ENCODE measurements at regions not wholly inside any gene's neighbourhood (a gene's known extent, or its start where the extent isn't known, plus 50 kb on each side); places are given as distances from the start of the nearest gene placed in this dataset.

GRCh38 chr15:53346583-53346982 is 412.9 kb downstream of the WDR72 start:
- no peak for TF ChIP-seq POLR2A (IDR thresholded peaks at IDR 0.05)
- TF ChIP-seq CTCF (IDR thresholded peaks at IDR 0.05) = no peak
- no peak for TF ChIP-seq POLR2AphosphoS5 (IDR thresholded peaks at IDR 0.05)
- H3K4me3 ChIP-seq = no peak overlapping the region
- H3K9me3 ChIP-seq = no peaks in the 10 kb centered on the region
- WGBS = 86% methylated on average over 3 of the region's 3 CpGs
- no peak overlapping the region for H3K27ac ChIP-seq
- no peak for DNase-seq (ENCODE audit: low spot score)
- H3K27me3 ChIP-seq (replicated peaks; ENCODE audit: insufficient read depth) = no peaks in the 10 kb centered on the region
- intact Hi-C loops (cut with DNase I) = no loop called here
- H3K36me3 ChIP-seq = no peaks in the 10 kb centered on the region
- no peaks in the 10 kb centered on the region for H3K4me1 ChIP-seq (replicated peaks)

- H3K27me3 ChIP-seq (replicated peaks; ENCODE audit: insufficient read depth) = no peaks in the 10 kb centered on the region
- H3K4me1 ChIP-seq (replicated peaks) = no peaks in the 10 kb centered on the region
- DNase-seq (ENCODE audit: low spot score) = no peak
- no peak for TF ChIP-seq POLR2AphosphoS5 (IDR thresholded peaks at IDR 0.05)
- TF ChIP-seq POLR2A (IDR thresholded peaks at IDR 0.05) = no peak
- TF ChIP-seq CTCF (IDR thresholded peaks at IDR 0.05) = no peak
- H3K36me3 ChIP-seq = no peaks in the 10 kb centered on the region
- H3K9me3 ChIP-seq = no peaks in the 10 kb centered on the region
- no peak overlapping the region for H3K27ac ChIP-seq
- intact Hi-C loops (cut with DNase I) = no loop called here
- no peak overlapping the region for H3K4me3 ChIP-seq
- 52% methylated on average over 3 of the region's 3 CpGs for WGBS
These were observed 427.9 kb downstream of the WDR72 start for GRCh38 chr15:53331328-53332190.

GRCh38 chr15:53328341-53328740 is 431.1 kb downstream of the WDR72 start:
- Histone ChIP-seq H3K27ac (no peak overlapping the region), H3K36me3 (no peaks in the 10 kb centered on the region), H3K4me3 (no peak overlapping the region), H3K4me1 (replicated peaks) (no peaks in the 10 kb centered on the region), H3K27me3 (replicated peaks; ENCODE audit: insufficient read depth) (no peaks in the 10 kb centered on the region), H3K9me3 (no peaks in the 10 kb centered on the region)
- TF ChIP-seq CTCF (IDR thresholded peaks at IDR 0.05) = no peak
- no peak for TF ChIP-seq POLR2AphosphoS5 (IDR thresholded peaks at IDR 0.05)
- TF ChIP-seq POLR2A (IDR thresholded peaks at IDR 0.05) = no peak
- WGBS = 56% methylated on average over 1 of the region's 1 CpG
- DNase-seq (ENCODE audit: low spot score) = no peak
- intact Hi-C loops (cut with DNase I) = no loop called here

GRCh38 chr15:53324061-53324460 is 435.4 kb downstream of the WDR72 start:
- Histone ChIP-seq H3K4me3 (no peak overlapping the region), H3K27ac (no peak overlapping the region), H3K4me1 (replicated peaks) (no peaks in the 10 kb centered on the region), H3K27me3 (replicated peaks; ENCODE audit: insufficient read depth) (no peaks in the 10 kb centered on the region), H3K9me3 (no peaks in the 10 kb centered on the region), H3K36me3 (no peaks in the 10 kb centered on the region)
- intact Hi-C loops (cut with DNase I) = no loop called here
- TF ChIP-seq CTCF (IDR thresholded peaks at IDR 0.05) = no peak
- TF ChIP-seq POLR2AphosphoS5 (IDR thresholded peaks at IDR 0.05) = no peak
- TF ChIP-seq POLR2A (IDR thresholded peaks at IDR 0.05) = no peak
- 67% methylated on average over 7 of the region's 7 CpGs for WGBS
- DNase-seq (ENCODE audit: low spot score) = no peak

- TF ChIP-seq CTCF (IDR thresholded peaks at IDR 0.05) (no peak), POLR2AphosphoS5 (IDR thresholded peaks at IDR 0.05) (no peak), POLR2A (IDR thresholded peaks at IDR 0.05) (no peak)
- no peak overlapping the region for H3K4me3 ChIP-seq
- H3K27me3 ChIP-seq (replicated peaks; ENCODE audit: insufficient read depth) = no peaks in the 10 kb centered on the region
- no peak for DNase-seq (ENCODE audit: low spot score)
- 47% methylated on average over 3 of the region's 3 CpGs for WGBS
- no peak overlapping the region for H3K27ac ChIP-seq
- intact Hi-C loops (cut with DNase I) = no loop called here
- no peaks in the 10 kb centered on the region for H3K36me3 ChIP-seq
- H3K4me1 ChIP-seq (replicated peaks) = no peaks in the 10 kb centered on the region
- H3K9me3 ChIP-seq = no peaks in the 10 kb centered on the region
These were observed 436.3 kb downstream of the WDR72 start for GRCh38 chr15:53323191-53323590.
